ENCODE measurements at regions not wholly inside any gene's neighbourhood (a gene's known extent, or its start where the extent isn't known, plus 50 kb on each side); places are given as distances from the start of the nearest gene placed in this dataset.

DNA sequence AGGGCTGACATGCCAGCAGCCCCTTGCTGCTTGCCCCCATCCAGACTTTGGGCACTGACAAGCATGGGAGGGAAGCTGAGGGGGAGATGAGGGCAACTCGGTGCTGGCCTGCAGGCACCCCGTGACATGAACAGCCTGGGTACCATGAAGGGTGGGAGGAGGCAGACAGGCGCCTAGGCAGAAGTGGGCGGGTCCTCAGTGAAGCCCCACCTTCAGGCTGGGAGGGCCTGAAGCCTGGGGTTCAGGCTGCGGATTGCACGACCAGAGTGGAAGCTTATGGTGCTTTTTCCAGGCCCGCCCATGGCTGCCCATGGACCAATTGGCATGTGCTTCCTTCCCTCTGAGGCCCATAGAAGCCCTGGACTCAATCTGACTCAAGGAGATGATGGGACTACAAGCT, 354.1 kb downstream of the GRIA2 start:
- DNase-seq (ENCODE audit: low read depth) = no peak
- H3K4me3 ChIP-seq (ENCODE audit: control insufficient read depth, low read depth, low read length) = no peak overlapping the region
- TF ChIP-seq, protein P1, sequence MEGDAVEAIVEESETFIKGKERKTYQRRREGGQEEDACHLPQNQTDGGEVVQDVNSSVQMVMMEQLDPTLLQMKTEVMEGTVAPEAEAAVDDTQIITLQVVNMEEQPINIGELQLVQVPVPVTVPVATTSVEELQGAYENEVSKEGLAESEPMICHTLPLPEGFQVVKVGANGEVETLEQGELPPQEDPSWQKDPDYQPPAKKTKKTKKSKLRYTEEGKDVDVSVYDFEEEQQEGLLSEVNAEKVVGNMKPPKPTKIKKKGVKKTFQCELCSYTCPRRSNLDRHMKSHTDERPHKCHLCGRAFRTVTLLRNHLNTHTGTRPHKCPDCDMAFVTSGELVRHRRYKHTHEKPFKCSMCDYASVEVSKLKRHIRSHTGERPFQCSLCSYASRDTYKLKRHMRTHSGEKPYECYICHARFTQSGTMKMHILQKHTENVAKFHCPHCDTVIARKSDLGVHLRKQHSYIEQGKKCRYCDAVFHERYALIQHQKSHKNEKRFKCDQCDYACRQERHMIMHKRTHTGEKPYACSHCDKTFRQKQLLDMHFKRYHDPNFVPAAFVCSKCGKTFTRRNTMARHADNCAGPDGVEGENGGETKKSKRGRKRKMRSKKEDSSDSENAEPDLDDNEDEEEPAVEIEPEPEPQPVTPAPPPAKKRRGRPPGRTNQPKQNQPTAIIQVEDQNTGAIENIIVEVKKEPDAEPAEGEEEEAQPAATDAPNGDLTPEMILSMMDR (IDR thresholded peaks at IDR 0.05; ENCODE audit: control insufficient read depth, insufficient read depth, low read depth, low read length, missing control alignments) = no peak

- DNase-seq (ENCODE audit: low read depth) = no peak
- TF ChIP-seq, protein P1 (IDR thresholded peaks at IDR 0.05; ENCODE audit: control insufficient read depth, insufficient read depth, low read depth, low read length, missing control alignments) = no peak
- H3K4me3 ChIP-seq (ENCODE audit: control insufficient read depth, low read depth, low read length) = no peak overlapping the region
These were observed 352.4 kb downstream of the GRIA2 start for GRCh38 chr4:157572951-157573350.

GRCh38 chr4:157572284-157572683, 351.8 kb downstream of the GRIA2 start:
- no peak for DNase-seq (ENCODE audit: low read depth)
- TF ChIP-seq, protein P1 (IDR thresholded peaks at IDR 0.05; ENCODE audit: control insufficient read depth, insufficient read depth, low read depth, low read length, missing control alignments) = no peak
- no peak overlapping the region for H3K4me3 ChIP-seq (ENCODE audit: control insufficient read depth, low read depth, low read length)

- TF ChIP-seq, protein P1 (IDR thresholded peaks at IDR 0.05; ENCODE audit: control insufficient read depth, insufficient read depth, low read depth, low read length, missing control alignments) = no peak
- no peak for DNase-seq (ENCODE audit: low read depth)
These were observed 344.2 kb downstream of the GRIA2 start for GRCh38 chr4:157564771-157565170.

GRCh38 chr4:157564218-157564617, 343.7 kb downstream of the GRIA2 start:
- no peak for DNase-seq (ENCODE audit: low read depth)
- TF ChIP-seq, protein P1 (IDR thresholded peaks at IDR 0.05; ENCODE audit: control insufficient read depth, insufficient read depth, low read depth, low read length, missing control alignments) = no peak
- H3K4me3 ChIP-seq (ENCODE audit: control insufficient read depth, low read depth, low read length) = no peak overlapping the region

More at GRCh38 chr4:157564771-157565170, 344.2 kb downstream of the GRIA2 start:
- H3K4me3 ChIP-seq (ENCODE audit: control insufficient read depth, low read depth, low read length) = no peak overlapping the region

DNA sequence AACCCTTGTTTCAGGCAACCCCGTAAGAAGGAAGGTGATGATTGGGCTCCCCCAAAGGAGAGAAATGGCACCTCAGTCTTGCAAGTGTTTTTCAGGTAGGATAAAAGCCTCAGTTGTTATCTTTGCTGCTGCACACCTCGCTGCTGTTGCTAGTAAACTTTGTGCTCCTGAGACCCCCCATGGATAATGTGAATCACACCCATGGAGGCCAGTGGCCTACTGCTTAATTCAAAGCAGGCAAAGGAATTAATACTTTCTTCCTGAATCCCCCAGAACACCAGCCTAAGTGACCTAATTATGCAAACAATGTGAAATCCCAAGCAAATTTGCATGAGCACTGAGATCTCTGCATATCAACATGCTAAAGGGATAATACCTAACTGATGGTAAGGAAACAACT, 337.5 kb downstream of the GRIA2 start:
- no peak for DNase-seq (ENCODE audit: low read depth)
- TF ChIP-seq, protein P1 (IDR thresholded peaks at IDR 0.05; ENCODE audit: control insufficient read depth, insufficient read depth, low read depth, low read length, missing control alignments) = no peak

DNA sequence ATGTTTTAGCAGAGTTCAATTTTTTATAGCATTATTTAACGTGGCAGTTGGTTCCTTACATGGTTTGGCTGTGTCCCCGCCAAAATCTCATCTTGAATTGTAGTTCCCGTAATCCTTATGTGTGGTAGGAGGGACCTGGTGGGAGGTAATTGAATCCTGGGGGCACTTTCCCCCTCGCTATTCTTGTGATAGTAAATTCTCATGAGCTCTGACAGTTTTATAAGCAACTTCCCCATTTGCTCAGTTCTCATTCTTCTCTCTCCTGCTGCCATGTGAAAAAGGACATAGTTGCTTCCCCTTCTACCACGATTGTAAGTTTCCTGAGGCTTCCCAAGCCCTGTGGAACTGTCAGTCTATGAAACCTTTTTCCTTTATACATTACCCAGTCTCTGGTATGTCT, 329.5 kb downstream of the GRIA2 start:
- TF ChIP-seq, protein P1 (IDR thresholded peaks at IDR 0.05; ENCODE audit: control insufficient read depth, insufficient read depth, low read depth, low read length, missing control alignments) = no peak
- no peak overlapping the region for H3K4me3 ChIP-seq (ENCODE audit: control insufficient read depth, low read depth, low read length)
- DNase-seq (ENCODE audit: low read depth) = no peak

More for the DNA sequence above, 337.5 kb downstream of the GRIA2 start:
- H3K4me3 ChIP-seq (ENCODE audit: control insufficient read depth, low read depth, low read length) = no peak overlapping the region
